Stimulated activated CD8-positive, alpha-beta memory T cell treated with anti-CD3 and anti-CD28 coated beads, Interleukin-12 subunit alpha, Interleukin-12 subunit beta, amount 100 ng/mL, for 1 hour (primary cell): ENCODE measurements at regions not wholly inside any gene's neighbourhood (a gene's known extent, or its start where the extent isn't known, plus 50 kb on each side); places are given as distances from the start of the nearest gene placed in this dataset.
"Not testable (repeated sequence)": the region's sequence is repeated elsewhere in the genome, so short reads cannot be mapped to it uniquely, and the experiment has no call there.

Experiments used
- DNase-seq: peaks from one replicate; pipeline ENCODE4 v3.0.0-alpha.2; 2020; ENCODE audit warnings: low read depth

- no peak for DNase-seq
Measured at GRCh38 chr1:111063595-111063994, 76.3 kb downstream of the DRAM2 start.

DNA sequence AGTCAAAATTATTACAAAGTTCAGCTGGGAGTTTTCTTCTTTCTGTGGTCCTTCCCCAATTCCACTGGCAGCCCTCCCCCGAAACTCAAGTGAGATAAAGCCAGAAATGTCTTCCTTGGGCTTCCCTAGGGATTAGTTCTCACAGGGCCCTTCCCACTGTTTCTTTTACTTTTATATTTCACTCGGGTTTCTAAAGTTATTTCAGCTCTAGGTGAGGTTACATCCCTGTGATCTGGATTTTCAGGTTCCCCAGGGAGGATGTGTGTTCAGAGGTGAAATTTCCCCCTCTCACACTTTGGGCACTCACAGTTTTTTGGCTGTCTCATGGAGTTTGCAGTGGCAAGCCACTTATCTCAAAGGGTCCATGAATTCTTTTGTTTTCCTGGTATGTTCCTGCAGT is 77.3 kb downstream of the DRAM2 start:
- DNase-seq, result no peak

GRCh38 chr1:111062081-111062480 is 77.8 kb downstream of the DRAM2 start:
- DNase-seq, result no peak

GRCh38 chr1:111054656-111055055 is 85.2 kb downstream of the DRAM2 start:
- no peak for DNase-seq

GRCh38 chr1:111052246-111052645 is 87.6 kb downstream of the DRAM2 start:
- no peak for DNase-seq

DNA sequence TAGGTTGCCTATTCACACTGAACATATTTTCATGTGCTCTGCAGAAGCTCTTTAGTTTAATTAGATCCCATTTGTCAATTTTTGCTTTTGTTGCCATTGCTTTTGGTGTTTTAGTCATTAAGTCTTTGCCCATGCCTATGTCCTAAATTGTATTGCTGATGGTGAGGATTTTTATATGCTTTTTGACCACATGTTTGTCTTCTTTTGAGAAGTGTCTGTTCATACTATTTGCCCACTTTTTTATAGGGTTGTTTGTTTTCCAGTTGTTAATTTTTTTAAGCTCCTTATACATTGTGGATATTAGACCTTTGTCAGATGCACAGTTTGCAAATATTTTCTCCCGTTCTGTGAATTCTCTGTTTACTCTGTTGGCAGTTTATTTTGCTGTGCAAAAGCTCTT is 84.5 kb upstream of the LRIF1 start:
- not testable (repeated sequence) for DNase-seq

DNA sequence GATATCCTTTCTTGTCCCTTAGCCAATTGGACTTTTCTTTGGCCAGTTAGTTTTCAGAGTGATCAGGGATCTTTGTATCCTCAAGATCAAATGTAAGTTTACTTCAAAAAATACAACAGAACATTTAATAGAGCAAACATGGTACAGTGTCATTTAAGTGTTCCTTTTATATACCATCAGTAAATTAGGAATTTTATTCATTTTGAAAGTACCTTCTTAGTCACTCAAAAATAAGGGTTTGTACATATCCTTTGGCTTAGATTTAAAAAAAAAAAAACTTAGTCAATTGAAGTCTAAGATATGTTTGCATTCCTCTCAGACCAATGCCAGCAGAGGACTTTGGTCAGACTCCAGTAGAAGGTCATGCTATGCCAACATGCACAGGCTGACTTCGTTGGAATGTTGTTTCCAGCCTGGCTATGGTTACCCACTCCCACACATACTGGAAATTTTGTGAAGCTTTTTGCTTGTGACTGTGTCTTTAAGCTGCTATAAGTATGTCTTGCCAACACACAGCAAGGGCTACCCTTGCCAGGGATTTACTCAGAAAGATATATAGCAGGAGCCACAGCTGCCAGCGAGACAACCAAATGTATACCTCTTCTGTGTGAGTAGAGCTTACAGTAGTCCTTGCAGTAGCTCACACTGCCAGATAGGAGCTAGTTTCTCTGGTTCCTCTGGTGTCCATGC is 81.5 kb upstream of the LRIF1 start:
- DNase-seq, result no peak

GRCh38 chr1:111032295-111032897 is 68.7 kb upstream of the LRIF1 start:
- DNase-seq, result peak; percentile 22

GRCh38 chr1:111030590-111030989 is 66.9 kb upstream of the LRIF1 start:
- peak; percentile 33 for DNase-seq

GRCh38 chr1:111025109-111025508 is 61.4 kb upstream of the LRIF1 start:
- DNase-seq, result no peak

DNA sequence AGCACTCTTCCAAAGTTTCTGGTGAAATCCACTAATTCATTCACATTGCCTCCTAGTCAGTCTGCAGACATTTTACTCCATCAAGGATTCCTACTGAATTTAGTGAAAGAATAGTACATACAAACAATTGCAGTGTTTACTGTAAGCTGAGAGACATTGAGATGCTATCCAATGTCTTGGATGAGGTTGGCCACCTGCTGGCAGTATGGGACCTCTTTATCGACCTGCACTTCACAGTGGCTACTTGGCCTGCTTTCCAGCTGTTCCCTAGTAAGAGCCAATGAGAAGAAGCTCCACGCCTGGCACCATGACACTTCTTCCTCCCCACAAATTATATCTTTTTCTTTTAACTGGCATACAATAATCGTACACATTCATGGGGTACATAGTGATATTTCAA is 51.5 kb upstream of the LRIF1 start:
- DNase-seq, result no peak
